ENCODE measurements at regions not wholly inside any gene's neighbourhood (a gene's known extent, or its start where the extent isn't known, plus 50 kb on each side); places are given as distances from the start of the nearest gene placed in this dataset.

GRCh38 chr12:92340441-92341064, 194.9 kb upstream of the BTG1 start:
- no TSS peak for BruUV-seq (replicated peaks)
- FAIRE-seq: no peak
- CTCF ChIA-PET: no interaction called here

More at GRCh38 chr12:92340441-92341064, 194.9 kb upstream of the BTG1 start:
- ChIA-PET SMC1A (ENCODE audit: uncharacterized antibody, unreplicated experiment) (interaction anchor here (1.2 to 2.7 kb wide), 3 partner anchors 9 to 62 kb away, joined by 3 to 12 read pairs (median 4); no protein-coding TSS in a partner anchor), RAD21 (ENCODE audit: unreplicated experiment) (interaction anchor here (0.7 to 1.2 kb wide), 2 partner anchors 25 to 195 kb away, joined by 3 read pairs; partner anchors contain the start of gene BTG1), POLR2A (interaction anchor here (1.6 kb wide), 1 partner anchor 168 kb away, joined by 3 read pairs; no protein-coding TSS in a partner anchor)
- no peak for DNase-seq (ENCODE audit: low read depth, low spot score)
- peak; percentile 25; the same call in 1 of the 3 replicates for ATAC-seq
- H3K27ac ChIP-seq (ENCODE audit: control insufficient read depth, insufficient read depth): no peak overlapping the region
- H3K4me2 ChIP-seq (ENCODE audit: control insufficient read depth, insufficient read depth): peak overlapping the region; percentile 43; the same call in 1 of the 2 replicates
- H4K20me1 ChIP-seq (ENCODE audit: control insufficient read depth, insufficient read depth): no peaks in the 10 kb centered on the region
- H3K9ac ChIP-seq (ENCODE audit: control insufficient read depth, insufficient read depth, low read length): no peak overlapping the region
- in situ Hi-C loops (cut with MboI) (no loop called here), intact Hi-C loops (cut with micrococcal nuclease; ENCODE audit: unreplicated experiment) (no loop called here)
- H3K27me3 ChIP-seq (replicated peaks in 1 of 2; ENCODE audit: control insufficient read depth in 2 of 2, insufficient read depth in 2 of 2, low read length in 1 of 2): no peaks in the 10 kb centered on the region
- 88% methylated on average over 6 of the region's 6 CpGs for WGBS (ENCODE audit: insufficient coverage, insufficient replicate concordance, low lambda C conversion rate, missing lambda C conversion rate)
- no peak overlapping the region for H3K4me3 ChIP-seq
- TF ChIP-seq BHLHE40 (IDR thresholded peaks at IDR 0.05; ENCODE audit: borderline replicate concordance in 1 of 2, low read depth in 2 of 2, low read length in 1 of 2) (no peak), TBL1XR1 (IDR thresholded peaks at IDR 0.05; ENCODE audit: low read depth, low read length) (no peak), CTCF (IDR thresholded peaks at IDR 0.05 in 2 of 3, conservative IDR thresholded peaks at IDR 0.05 in 1 of 3; ENCODE audit: control insufficient read depth in 2 of 3, extremely low read depth in 1 of 3, insufficient read depth in 1 of 3, low read depth in 3 of 3, low read length in 3 of 3) (no peak), CBFB (IDR thresholded peaks at IDR 0.05; ENCODE audit: low read depth) (no peak), MYB (IDR thresholded peaks at IDR 0.05; ENCODE audit: borderline replicate concordance, low read depth, low read length) (no peak), SMAD1 (IDR thresholded peaks at IDR 0.05; ENCODE audit: low read depth, partially characterized antibody) (no peak), PML (IDR thresholded peaks at IDR 0.05; ENCODE audit: low read length) (no peak), SKIL (IDR thresholded peaks at IDR 0.05; ENCODE audit: low read depth, poor library complexity, severe bottlenecking) (no peak), E2F8 (IDR thresholded peaks at IDR 0.05; ENCODE audit: low read depth, partially characterized antibody) (no peak), POU2F2 (IDR thresholded peaks at IDR 0.05; ENCODE audit: borderline replicate concordance, low read depth, low read length) (no peak)
- peaks cover 2% of the 10 kb centered on the region; the same call in 2 of the 3 replicates for H3K9me3 ChIP-seq (replicated peaks; ENCODE audit: control insufficient read depth, insufficient read depth, low read length)
- no peaks in the 10 kb centered on the region for H3K79me2 ChIP-seq (ENCODE audit: control insufficient read depth, insufficient read depth, low read length)
- H2AFZ ChIP-seq (ENCODE audit: control insufficient read depth, low read depth, low read length): peak overlapping the region; percentile 48
- no peaks in the 10 kb centered on the region for H3K4me1 ChIP-seq (ENCODE audit: control insufficient read depth, insufficient read depth, low read length)
- H3K36me3 ChIP-seq (ENCODE audit: control insufficient read depth in 2 of 2, insufficient read depth in 2 of 2, low read length in 1 of 2): no peaks in the 10 kb centered on the region; a peak in 2 of 4 replicates

Data from GM12878 (cell line).